Panc1 (cell line): ENCODE measurements at regions not wholly inside any gene's neighbourhood (a gene's known extent, or its start where the extent isn't known, plus 50 kb on each side); places are given as distances from the start of the nearest gene placed in this dataset.
"Not testable (repeated sequence)": the region's sequence is repeated elsewhere in the genome, so short reads cannot be mapped to it uniquely, and the experiment has no call there.

Experiments used
- ATAC-seq: fragments of 200-7000 bp; cut with Tn5 transposase; 2 replicates; pipeline ENCODE4 v1.9.1; 2020; ENCODE audit warnings: mild to moderate bottlenecking, moderate library complexity
- BruUV-seq: library from RNA; stranded (reverse); fragments of 400-500 nt; replicated peaks from 2 replicates; lab custom pipeline; 2021; lab: Mats Ljungman, UMichigan
- CTCF ChIA-PET: fragments of 300-600 bp; sonication (Branson Sonifier 250); formaldehyde crosslinking; loops from one replicate; lab custom pipeline; 2022; ENCODE audit warnings: antibody characterized with exemption; lab: Charles Lee
- POLR2A ChIA-PET: fragments of 300-600 bp; sonication (Branson Sonifier 250); formaldehyde crosslinking; loops from one replicate; lab custom pipeline; 2022; ENCODE audit warnings: antibody characterized with exemption; lab: Charles Lee
- DNase-seq: peaks from one replicate; pipeline ENCODE4 v3.0.0-alpha.2; 2010; ENCODE audit warnings: low read depth, low spot score
- H3K27ac ChIP-seq: 2 replicates; pipeline ENCODE4 v1.5.1; 2011; ENCODE audit warnings: mild to moderate bottlenecking, low read length, inconsistent platforms
- H3K27me3 ChIP-seq: fragments of 200-500 bp; sonication (Bioruptor generic); 2 replicates; pipeline ENCODE4 v1.6.0; 2014; ENCODE audit warnings: low read length, inconsistent platforms; ENCODE audit not compliant: control insufficient read depth, insufficient read depth
- H3K36me3 ChIP-seq: fragments of 200-500 bp; sonication (Bioruptor generic); 2 replicates; pipeline ENCODE4 v1.5.1; 2014; ENCODE audit warnings: inconsistent platforms, mild to moderate bottlenecking, low read length, moderate library complexity; ENCODE audit not compliant: control insufficient read depth, insufficient read depth
- H3K4me1 ChIP-seq: 2 replicates; pipeline ENCODE4 v1.5.1; 2011; ENCODE audit warnings: inconsistent platforms, mild to moderate bottlenecking, low read length, moderate library complexity; ENCODE audit not compliant: control insufficient read depth, insufficient read depth
- H3K4me3 ChIP-seq, 2 experiments: 2 replicates each; pipeline ENCODE4 v1.5.1; 2011 to 2012; ENCODE audit warnings: low read depth in 2 of 2, low read length in 2 of 2, mild to moderate bottlenecking in 2 of 2, inconsistent platforms in 1 of 2, moderate library complexity in 1 of 2
- H3K9me3 ChIP-seq: fragments of 200-500 bp; sonication (Bioruptor generic); 2 replicates; pipeline ENCODE4 v1.5.1; 2014; ENCODE audit warnings: low read depth, mild to moderate bottlenecking, inconsistent platforms, low read length, moderate library complexity; ENCODE audit not compliant: control insufficient read depth, insufficient read depth
- CTCF ChIP-seq: fragments of 450-650 bp; IDR thresholded peaks from 2 replicates; pipeline ENCODE4 v1.5.1; 2017; ENCODE audit warnings: mild to moderate bottlenecking
- POLR2AphosphoS5 ChIP-seq: IDR thresholded peaks from 2 replicates; pipeline ENCODE4 v1.6.1; 2012; ENCODE audit warnings: mild to moderate bottlenecking, low read depth, low read length, moderate library complexity
- REST ChIP-seq, 2 experiments: IDR thresholded peaks; 2 replicates each; pipeline ENCODE4 v1.6.1; 2011 to 2012; ENCODE audit warnings: low read depth in 2 of 2, control low read depth in 1 of 2, low read length in 1 of 2, mild to moderate bottlenecking in 1 of 2, moderate library complexity in 1 of 2; ENCODE audit not compliant: insufficient read depth in 1 of 2
- SIN3A ChIP-seq: IDR thresholded peaks from 2 replicates; pipeline ENCODE4 v1.6.1; 2012; ENCODE audit warnings: low read depth, mild to moderate bottlenecking, low read length, moderate library complexity, borderline replicate concordance; ENCODE audit not compliant: insufficient read depth
- TCF7L2 ChIP-seq: IDR thresholded peaks from 2 replicates; pipeline ENCODE4 v1.6.1; 2011; ENCODE audit warnings: mild to moderate bottlenecking, low read depth, low read length, inconsistent platforms
- in situ Hi-C: cut with HindIII; loops from 2 replicates; pipeline ENCODE4 v1.10.0; 2016; ENCODE audit warnings: low sequenced_read_pairs, low pct_unique_long_range_greater_than_20kb
- intact Hi-C: fragments of 100-400 bp; cut with micrococcal nuclease; formaldehyde crosslinking; loops from one replicate; pipeline ENCODE4 v1.10.0; 2022; ENCODE audit not compliant: unreplicated experiment

DNA sequence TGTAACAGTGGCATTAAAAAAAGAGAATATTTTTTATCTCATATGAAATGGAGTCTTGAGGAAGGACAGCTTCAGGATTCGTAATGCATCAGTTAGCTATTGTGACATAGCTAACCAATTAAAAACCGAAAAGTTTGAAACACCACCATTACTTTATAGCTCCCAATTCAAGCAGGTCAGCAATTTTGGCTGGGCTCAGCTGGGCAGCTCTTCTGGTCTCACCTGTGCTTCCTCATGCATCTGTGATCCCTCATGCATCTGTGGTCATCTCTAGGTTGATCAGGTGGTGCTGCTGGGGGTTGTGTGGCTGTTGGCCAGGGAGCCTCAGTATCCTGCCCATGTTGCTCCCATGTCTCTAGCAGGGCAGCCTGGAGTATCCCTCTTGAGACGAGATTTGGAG, 76.7 kb upstream of the KCNA1 start:
- TF ChIP-seq CTCF (no peak), REST (IDR thresholded peaks at IDR 0.05; ENCODE audit: insufficient read depth in 1 of 2, low read depth in 2 of 2, low read length in 1 of 2) (no peak), POLR2AphosphoS5 (no peak), TCF7L2 (no peak), SIN3A (no peak)
- ChIA-PET CTCF (no interaction called here), POLR2A (no interaction called here)
- DNase-seq, result no peak
- Histone ChIP-seq H3K9me3 (no peaks in the 10 kb centered on the region), H3K27me3 (peaks cover 6% of the 10 kb centered on the region), H3K27ac (no peak overlapping the region), H3K4me1 (no peaks in the 10 kb centered on the region), H3K36me3 (no peaks in the 10 kb centered on the region), H3K4me3 (no peak overlapping the region)
- in situ Hi-C loops, result no loop called here
- intact Hi-C loops, result no loop called here
- ATAC-seq, result no peak
- no TSS peak for BruUV-seq

- TF ChIP-seq SIN3A (no peak), TCF7L2 (no peak), POLR2AphosphoS5 (no peak), CTCF (no peak), REST (IDR thresholded peaks at IDR 0.05; ENCODE audit: insufficient read depth in 1 of 2, low read depth in 2 of 2, low read length in 1 of 2) (no peak)
- DNase-seq (no peak), ATAC-seq (no peak)
- Histone ChIP-seq H3K9me3 (no peaks in the 10 kb centered on the region), H3K4me1 (no peaks in the 10 kb centered on the region), H3K36me3 (no peaks in the 10 kb centered on the region), H3K4me3 (no peak overlapping the region), H3K27ac (no peak overlapping the region), H3K27me3 (peaks cover 6% of the 10 kb centered on the region)
- in situ Hi-C loops, result no loop called here
- intact Hi-C loops, result no loop called here
- no TSS peak for BruUV-seq
- ChIA-PET POLR2A (no interaction called here), CTCF (no interaction called here)
These were observed 76.2 kb upstream of the KCNA1 start for GRCh38 chr12:4833524-4833923.

GRCh38 chr12:4842401-4842800, 67.3 kb upstream of the KCNA1 start:
- intact Hi-C loops, DNase-seq, H3K4me3 ChIP-seq, H3K27ac ChIP-seq, H3K36me3 ChIP-seq, POLR2A ChIA-PET, BruUV-seq, H3K27me3 ChIP-seq, H3K4me1 ChIP-seq, H3K9me3 ChIP-seq, ATAC-seq, in situ Hi-C loops, CTCF ChIA-PET: not testable (repeated sequence)
